ENCODE measurements at regions not wholly inside any gene's neighbourhood (a gene's known extent, or its start where the extent isn't known, plus 50 kb on each side); places are given as distances from the start of the nearest gene placed in this dataset.

- in situ Hi-C loops (cut with MboI; ENCODE audit: low sequenced_read_pairs in 4 of 4), result no loop called here
- Histone ChIP-seq H3K9me3 (no peaks in the 10 kb centered on the region), H3K27ac (no peak overlapping the region), H3K4me1 (no peaks in the 10 kb centered on the region), H3K36me3 (no peaks in the 10 kb centered on the region), H3K4me3 (no peak overlapping the region), H3K27me3 (no peaks in the 10 kb centered on the region)
- no peak for DNase-seq
- peak in 1 of 2 donors; percentile 47 for ATAC-seq
- intact Hi-C loops (cut with DNase I; ENCODE audit: low total_unique reads), result no loop called here
- TF ChIP-seq CTCF (IDR thresholded peaks at IDR 0.05 in 4 of 5, conservative IDR thresholded peaks at IDR 0.05 in 1 of 5) (no peak), POLR2A (IDR thresholded peaks at IDR 0.05) (no peak)
These were observed 229.4 kb downstream of the CD47 start for GRCh38 chr3:107861422-107861821.

Measured in gastrocnemius medialis (tissue), 4 donors.